C4-2B (cell line): ENCODE measurements at regions not wholly inside any gene's neighbourhood (a gene's known extent, or its start where the extent isn't known, plus 50 kb on each side); places are given as distances from the start of the nearest gene placed in this dataset.

ENCODE experiments used
- H3K27ac ChIP-seq: fragments of 450-650 bp; 2 replicates; pipeline ENCODE4 v1.5.1; 2017
- ZFX ChIP-seq: fragments of 450-650 bp; IDR thresholded peaks from 2 replicates; pipeline ENCODE4 v1.6.1; 2017
- TF ChIP-seq, protein P1 (sequence below): fragments of 450-650 bp; conservative IDR thresholded peaks from 2 replicates; pipeline ENCODE4 v1.5.1; 2017; ENCODE audit warnings: mild to moderate bottlenecking

- no peak overlapping the region for H3K27ac ChIP-seq
- TF ChIP-seq, protein P1, sequence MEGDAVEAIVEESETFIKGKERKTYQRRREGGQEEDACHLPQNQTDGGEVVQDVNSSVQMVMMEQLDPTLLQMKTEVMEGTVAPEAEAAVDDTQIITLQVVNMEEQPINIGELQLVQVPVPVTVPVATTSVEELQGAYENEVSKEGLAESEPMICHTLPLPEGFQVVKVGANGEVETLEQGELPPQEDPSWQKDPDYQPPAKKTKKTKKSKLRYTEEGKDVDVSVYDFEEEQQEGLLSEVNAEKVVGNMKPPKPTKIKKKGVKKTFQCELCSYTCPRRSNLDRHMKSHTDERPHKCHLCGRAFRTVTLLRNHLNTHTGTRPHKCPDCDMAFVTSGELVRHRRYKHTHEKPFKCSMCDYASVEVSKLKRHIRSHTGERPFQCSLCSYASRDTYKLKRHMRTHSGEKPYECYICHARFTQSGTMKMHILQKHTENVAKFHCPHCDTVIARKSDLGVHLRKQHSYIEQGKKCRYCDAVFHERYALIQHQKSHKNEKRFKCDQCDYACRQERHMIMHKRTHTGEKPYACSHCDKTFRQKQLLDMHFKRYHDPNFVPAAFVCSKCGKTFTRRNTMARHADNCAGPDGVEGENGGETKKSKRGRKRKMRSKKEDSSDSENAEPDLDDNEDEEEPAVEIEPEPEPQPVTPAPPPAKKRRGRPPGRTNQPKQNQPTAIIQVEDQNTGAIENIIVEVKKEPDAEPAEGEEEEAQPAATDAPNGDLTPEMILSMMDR: no peak
- no peak for TF ChIP-seq ZFX
Observed at GRCh38 chr17:34511265-34511664, 68.1 kb upstream of the TMEM132E start.

DNA sequence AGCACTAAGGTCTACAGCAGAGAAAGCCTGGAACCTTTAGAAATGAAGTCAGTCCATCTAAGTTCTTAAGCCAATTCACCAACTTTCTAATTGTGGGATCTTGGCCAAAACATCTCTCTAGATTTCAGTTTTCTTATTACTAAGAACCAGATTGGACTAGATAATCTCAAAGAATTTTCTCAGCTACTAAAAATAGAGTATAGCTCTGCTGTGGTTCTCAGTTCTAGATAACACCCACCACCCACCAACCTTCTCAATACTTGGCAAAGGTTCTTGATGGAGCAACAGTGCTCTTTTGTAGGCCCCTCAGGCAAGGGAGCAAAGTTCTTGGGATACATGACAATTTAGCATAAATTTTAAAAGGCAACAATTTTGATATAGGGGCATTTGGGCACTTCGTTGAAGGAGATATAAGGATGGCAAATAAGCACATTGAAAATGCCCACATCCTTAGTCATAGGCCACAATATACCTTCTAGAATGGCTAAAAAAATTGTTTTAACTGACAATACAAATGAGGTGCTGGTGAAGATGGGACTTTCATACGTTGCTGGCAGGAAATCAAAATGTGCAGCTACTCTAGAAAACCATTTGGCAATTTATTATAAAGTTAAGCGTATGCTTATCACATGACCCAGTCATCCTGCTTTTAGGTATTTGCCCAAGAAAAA is 74.4 kb upstream of the TMEM132E start:
- no peak overlapping the region for H3K27ac ChIP-seq
- TF ChIP-seq, protein P1: no peak
- no peak for TF ChIP-seq ZFX

DNA sequence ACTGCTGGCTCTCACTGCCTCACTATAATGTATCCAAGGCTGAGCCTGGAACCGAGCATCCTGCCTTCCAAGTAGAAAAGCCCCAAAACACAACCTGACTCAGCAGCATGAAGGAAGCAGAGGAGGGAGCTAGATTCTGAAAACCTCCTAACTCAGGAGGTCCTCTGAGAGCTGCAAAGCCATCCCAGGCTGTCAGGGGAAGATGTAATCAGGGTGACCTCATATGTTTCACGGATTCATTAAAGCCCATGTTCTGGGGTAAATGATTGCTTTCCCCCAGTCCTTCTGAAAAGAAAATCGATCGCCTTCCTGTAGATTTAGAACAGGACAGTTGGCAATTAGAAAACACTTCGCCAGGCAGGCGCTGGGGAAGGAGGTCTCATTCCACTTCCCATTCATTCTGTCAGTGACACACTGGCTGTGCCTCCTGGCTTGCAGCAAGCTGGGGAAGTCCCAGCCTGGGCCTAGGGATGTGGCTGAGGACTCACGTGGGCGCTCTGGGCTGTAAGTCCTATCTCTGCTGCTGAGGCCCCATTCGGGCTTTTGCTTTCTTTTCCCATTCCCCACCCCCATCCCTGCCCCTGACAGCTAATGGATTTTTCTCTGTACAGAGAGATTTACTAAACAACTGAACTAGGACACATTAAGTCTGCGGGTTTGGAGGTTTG is 75.7 kb upstream of the TMEM132E start:
- TF ChIP-seq, protein P1: no peak
- no peak for TF ChIP-seq ZFX
- no peak overlapping the region for H3K27ac ChIP-seq

GRCh38 chr17:34502426-34502825 is 77.0 kb upstream of the TMEM132E start:
- TF ChIP-seq, protein P1: no peak
- TF ChIP-seq ZFX: no peak
- no peak overlapping the region for H3K27ac ChIP-seq

GRCh38 chr17:34499576-34499975 is 79.8 kb upstream of the TMEM132E start:
- H3K27ac ChIP-seq: no peak overlapping the region
- TF ChIP-seq ZFX: no peak
- TF ChIP-seq, protein P1: no peak

DNA sequence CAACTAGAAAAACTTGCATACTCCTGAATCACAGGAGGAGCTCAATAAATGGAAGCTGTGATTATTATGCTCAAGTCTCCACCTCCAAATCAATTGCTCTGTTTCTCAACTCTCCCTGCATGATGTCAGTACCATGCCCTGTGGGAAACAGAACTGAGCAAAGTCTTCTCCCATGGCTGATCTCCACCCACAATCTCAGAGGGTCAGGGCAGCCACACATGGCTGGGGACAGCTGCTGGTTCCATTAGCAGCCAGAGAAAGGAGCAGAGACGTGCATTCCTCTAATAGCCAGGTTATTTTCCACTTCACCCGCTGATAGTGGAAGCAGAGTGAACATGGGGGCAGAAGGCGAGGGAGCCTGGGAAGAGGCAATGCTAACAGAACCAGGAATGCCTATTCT is 85.5 kb upstream of the TMEM132E start:
- no peak for TF ChIP-seq ZFX
- TF ChIP-seq, protein P1: no peak

GRCh38 chr17:34487626-34488025 is 91.8 kb upstream of the TMEM132E start:
- no peak overlapping the region for H3K27ac ChIP-seq
- TF ChIP-seq, protein P1: no peak
- TF ChIP-seq ZFX: no peak

More for the DNA sequence above, 85.5 kb upstream of the TMEM132E start:
- no peak overlapping the region for H3K27ac ChIP-seq
